Upper lobe of left lung (tissue), 4 donors: ENCODE measurements at regions not wholly inside any gene's neighbourhood (a gene's known extent, or its start where the extent isn't known, plus 50 kb on each side); places are given as distances from the start of the nearest gene placed in this dataset.

ENCODE experiments used
- POLR2A ChIP-seq, 4 donors: fragments of 450-650 bp; IDR thresholded peaks; one replicate each; pipeline ENCODE4 v1.5.1; 2016 to 2017; ENCODE audit warnings: antibody characterized with exemption in 4 of 4, mild to moderate bottlenecking in 2 of 4
- TF ChIP-seq, protein P1 (sequence below), 6 experiments: fragments of 450-650 bp in 4 of 6; fragments of 200-600 bp in 2 of 6; sonication (generic) in 2 of 6; IDR thresholded peaks; one replicate each; pipeline ENCODE4 v1.5.1; 2016 to 2019; ENCODE audit warnings: antibody characterized with exemption in 6 of 6

DNA sequence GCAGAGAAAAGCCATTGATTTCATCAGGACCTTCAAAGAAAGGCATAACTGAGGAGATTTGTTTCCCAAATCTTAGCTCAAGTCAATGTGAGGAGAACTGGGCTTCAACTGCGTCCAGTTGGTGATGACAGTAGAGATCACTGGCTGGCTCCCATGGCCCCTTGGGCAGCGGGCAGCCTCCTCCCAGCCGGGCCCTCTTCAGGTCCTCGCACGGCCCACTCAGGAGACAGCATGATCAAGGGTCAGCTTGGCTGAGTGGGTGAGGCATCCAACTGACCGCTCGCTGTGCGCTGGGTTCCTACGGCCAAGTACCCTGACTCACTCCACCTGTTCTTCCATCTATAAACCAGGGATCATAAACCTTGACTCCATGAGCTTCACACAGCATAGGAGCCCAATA is 274.0 kb downstream of the NSG2 start:
- TF ChIP-seq, protein P1, sequence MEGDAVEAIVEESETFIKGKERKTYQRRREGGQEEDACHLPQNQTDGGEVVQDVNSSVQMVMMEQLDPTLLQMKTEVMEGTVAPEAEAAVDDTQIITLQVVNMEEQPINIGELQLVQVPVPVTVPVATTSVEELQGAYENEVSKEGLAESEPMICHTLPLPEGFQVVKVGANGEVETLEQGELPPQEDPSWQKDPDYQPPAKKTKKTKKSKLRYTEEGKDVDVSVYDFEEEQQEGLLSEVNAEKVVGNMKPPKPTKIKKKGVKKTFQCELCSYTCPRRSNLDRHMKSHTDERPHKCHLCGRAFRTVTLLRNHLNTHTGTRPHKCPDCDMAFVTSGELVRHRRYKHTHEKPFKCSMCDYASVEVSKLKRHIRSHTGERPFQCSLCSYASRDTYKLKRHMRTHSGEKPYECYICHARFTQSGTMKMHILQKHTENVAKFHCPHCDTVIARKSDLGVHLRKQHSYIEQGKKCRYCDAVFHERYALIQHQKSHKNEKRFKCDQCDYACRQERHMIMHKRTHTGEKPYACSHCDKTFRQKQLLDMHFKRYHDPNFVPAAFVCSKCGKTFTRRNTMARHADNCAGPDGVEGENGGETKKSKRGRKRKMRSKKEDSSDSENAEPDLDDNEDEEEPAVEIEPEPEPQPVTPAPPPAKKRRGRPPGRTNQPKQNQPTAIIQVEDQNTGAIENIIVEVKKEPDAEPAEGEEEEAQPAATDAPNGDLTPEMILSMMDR (IDR thresholded peaks at IDR 0.05): no peak
- TF ChIP-seq POLR2A (IDR thresholded peaks at IDR 0.05): no peak
